GM21825 (cell line): ENCODE measurements at regions not wholly inside any gene's neighbourhood (a gene's known extent, or its start where the extent isn't known, plus 50 kb on each side); places are given as distances from the start of the nearest gene placed in this dataset.

Source experiments
- ATAC-seq: cut with Tn5 transposase; IDR thresholded peaks from one replicate; pipeline ENCODE4 v1.9.1; 2021; ENCODE audit warnings: mild to moderate bottlenecking, moderate library complexity; ENCODE audit not compliant: unreplicated experiment

- no peak for ATAC-seq
Observed at GRCh38 chr6:90816764-90817163, 229.9 kb upstream of the MAP3K7 start.

DNA sequence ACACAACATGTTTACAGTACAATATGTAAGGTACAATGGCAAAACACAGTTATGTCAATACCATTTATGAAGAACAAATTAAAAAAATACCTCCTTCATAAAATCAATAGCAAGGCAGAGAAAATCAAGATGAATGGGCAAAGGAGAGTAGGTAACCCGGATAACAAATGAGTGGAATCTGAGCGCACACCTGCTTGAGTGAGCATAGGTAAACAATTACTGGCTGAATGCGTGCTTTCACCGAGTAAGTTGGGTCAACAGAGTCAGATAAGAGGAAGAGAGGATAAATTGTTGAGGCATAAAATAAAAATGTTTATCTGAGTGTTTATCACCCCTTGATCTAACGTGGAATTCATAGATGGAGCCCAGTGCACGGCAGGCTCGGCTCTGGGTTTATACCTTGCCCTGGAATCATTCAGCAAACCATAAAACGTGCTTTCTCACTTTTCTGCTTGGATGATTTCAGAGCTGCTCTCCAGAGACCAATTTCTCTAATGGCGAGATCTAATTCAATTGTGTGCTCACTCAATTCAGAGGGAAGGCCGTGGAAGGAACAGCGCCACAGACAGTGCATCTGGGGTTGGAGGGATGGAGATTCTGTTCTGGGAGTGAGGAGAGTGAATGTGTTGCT is 224.8 kb upstream of the MAP3K7 start:
- no peak for ATAC-seq

DNA sequence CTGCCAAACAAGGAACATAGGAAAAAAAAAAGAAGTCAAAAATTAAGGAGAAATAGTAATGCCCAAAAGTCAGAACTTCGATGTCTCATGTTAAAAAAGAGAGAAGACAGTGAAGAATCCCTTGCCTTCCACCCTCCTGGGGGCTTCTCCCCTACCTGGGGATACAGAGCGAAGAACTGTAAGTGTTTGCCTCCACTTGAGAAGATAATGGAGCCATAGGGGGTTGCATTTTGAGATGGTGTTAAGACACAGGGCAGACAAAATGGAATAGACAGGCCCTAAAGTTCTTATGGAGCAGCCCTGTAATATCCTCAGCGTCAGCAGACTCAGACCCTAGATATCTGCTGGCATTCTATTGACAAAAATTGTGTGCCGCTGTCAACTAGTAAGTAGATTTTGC is 222.2 kb upstream of the MAP3K7 start:
- ATAC-seq, result no peak

DNA sequence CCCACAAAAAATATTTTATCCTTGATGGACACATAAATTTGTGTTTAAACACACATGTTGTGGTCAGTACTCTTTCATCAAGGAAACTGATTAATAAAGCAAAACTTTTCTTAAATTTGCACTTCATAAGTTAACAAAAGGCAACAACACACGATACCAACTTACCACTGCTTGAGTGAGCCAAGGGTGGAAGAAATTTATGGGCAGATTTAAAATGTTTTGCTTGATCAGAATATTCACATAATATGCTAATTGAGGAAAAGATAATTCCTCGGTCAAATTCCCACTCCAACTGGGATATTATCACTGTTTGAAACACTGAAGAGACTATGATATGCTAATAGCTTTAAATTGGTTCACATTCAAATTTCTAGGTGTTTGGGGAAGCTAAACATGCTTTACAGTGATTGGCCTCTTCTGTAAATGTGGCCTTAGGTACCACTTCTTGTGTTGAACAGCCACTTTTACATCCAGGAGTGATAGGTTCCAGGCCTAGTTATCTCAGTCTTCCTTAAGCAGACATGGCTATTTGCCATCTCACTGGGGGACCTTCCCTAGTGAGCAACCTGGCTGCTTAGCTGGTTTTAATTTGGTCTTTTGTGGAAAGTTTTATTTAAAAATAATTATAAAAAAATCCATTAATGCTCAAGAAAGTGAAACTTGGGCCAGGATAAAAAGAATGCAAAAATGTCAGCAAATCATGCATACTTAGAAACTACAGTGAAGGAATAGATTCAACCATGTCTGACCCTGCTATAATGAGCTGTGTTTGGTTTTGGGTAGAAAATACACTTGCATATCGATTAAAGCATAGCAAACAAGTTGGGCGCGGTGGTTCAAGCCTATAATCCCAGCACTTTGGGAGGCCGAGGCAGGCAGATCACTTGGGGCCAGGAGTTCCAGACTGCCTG is 221.2 kb upstream of the MAP3K7 start:
- ATAC-seq, result no peak

GRCh38 chr6:90805619-90806155 is 218.8 kb upstream of the MAP3K7 start:
- ATAC-seq, result no peak

- ATAC-seq, result no peak
Observed at GRCh38 chr6:90803956-90804355, 217.1 kb upstream of the MAP3K7 start.

DNA sequence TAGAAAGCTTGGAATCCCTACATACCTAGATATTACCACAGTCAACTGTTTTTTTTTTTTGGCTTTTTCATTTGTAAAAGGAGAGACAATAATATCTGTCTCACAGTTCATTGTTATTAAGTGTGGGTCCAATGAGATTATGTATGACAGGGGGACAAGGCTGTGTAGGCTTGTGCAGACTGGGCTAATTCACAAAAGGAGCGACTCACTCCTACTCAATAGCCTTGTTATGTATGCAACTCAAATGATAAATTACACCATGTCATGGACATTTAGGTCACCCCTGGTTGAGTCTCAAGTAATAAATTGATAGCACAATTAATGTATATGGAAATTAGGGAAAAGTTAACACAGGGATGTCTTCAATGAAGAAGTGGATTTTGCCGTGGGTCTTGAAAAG is 208.2 kb upstream of the MAP3K7 start:
- ATAC-seq, result no peak

DNA sequence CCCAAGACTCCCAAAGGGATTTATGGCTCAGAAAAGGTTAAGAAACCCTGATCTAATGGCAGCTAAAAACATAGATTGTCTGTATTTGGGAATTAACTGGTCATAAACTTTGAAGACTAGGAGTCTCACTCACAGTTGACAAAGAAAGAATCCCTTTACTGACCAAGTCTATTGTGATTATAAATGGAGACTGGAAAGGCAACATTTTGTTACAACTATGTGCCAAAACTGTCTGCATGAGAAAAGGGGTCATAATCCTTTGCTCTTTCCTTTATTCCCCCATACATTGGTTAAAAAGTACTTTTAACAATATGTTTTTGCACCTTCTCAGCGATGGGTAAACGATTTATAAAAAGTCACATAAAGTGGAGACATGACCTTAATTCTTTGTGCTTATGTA is 206.9 kb upstream of the MAP3K7 start:
- ATAC-seq, result no peak

- ATAC-seq, result no peak
Observed at GRCh38 chr6:90790696-90791095, 203.8 kb upstream of the MAP3K7 start.

DNA sequence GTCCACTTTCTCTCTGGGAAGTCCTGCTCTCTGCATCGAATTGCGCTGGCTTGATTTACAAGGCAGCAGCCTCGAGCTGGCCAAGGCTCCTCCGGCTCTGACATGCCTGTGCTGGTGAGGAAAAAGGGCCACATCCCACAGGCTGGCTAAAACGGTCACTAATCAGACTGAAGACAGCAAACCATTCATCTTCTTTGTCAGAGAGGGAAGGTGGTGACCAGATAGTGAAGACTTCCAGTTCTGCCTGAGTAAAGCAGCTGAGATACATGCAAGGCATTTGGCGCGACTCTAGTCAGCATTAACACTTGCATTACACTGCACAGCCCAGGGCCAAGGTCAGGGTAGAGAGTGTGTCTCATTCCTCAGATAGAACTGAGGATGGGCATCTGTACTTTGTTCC is 203.2 kb upstream of the MAP3K7 start:
- ATAC-seq, result no peak

DNA sequence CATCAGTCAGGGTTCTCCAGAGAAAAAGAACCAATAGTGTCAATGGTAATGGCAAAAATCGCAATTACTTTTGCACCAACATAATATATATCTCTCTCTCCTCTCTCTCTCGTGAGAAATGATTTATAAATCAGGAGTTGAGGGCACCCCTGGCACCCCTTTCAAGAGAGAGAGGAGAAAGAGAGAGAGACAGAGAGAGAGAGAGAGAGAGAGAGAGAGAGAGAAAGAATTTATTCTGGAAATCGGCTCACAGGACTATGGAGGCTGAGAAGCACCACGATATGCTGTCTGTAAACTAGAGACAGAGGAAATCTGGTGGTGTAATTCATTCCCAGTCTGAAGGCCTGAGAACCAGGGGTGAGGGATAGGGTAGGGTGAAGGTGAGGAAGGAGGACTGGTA is 201.9 kb upstream of the MAP3K7 start:
- no peak for ATAC-seq

GRCh38 chr6:90787446-90787845 is 200.6 kb upstream of the MAP3K7 start:
- no peak for ATAC-seq

DNA sequence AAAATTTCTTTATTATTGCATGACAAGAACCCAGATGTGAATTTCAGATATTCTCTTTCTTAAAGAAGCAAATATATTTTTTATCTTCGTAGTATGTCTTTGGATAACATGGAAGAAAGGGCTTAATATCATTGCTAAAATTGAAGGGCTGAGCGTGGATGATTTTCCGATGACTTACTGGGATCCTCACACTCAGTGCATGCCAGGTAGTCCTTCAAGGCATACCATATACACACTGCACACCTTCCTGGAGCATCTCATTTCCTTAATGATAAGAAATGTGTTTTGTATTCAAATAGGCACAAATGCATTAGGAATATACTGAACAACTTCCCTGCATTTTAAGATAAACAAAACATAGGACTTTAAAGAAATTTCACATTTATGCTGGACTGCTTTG is 193.9 kb upstream of the MAP3K7 start:
- no peak for ATAC-seq

- no peak for ATAC-seq
Observed at GRCh38 chr6:90780141-90780540, 193.3 kb upstream of the MAP3K7 start.

GRCh38 chr6:90778417-90779203 is 191.7 kb upstream of the MAP3K7 start:
- no peak for ATAC-seq

- ATAC-seq, result no peak
Observed at GRCh38 chr6:90770778-90771177, 183.9 kb upstream of the MAP3K7 start.

DNA sequence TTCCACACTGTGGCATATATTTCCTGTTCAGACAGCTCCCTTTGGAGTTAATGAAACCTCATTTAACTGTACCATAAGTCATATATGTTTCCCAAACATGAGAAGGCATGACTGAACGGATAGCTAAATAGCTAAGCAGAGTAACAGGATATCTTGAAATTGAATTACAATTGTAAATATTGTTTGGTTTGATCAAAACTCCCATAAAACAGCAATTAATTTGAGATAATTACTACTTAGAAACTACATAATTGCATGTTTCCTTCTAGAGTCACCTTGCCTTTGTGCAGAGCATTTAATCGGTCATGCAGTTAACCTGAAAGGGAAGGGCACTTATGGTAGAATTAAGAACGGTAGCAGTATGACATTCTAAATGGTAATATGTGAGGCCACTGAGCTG is 179.0 kb upstream of the MAP3K7 start:
- ATAC-seq, result no peak

DNA sequence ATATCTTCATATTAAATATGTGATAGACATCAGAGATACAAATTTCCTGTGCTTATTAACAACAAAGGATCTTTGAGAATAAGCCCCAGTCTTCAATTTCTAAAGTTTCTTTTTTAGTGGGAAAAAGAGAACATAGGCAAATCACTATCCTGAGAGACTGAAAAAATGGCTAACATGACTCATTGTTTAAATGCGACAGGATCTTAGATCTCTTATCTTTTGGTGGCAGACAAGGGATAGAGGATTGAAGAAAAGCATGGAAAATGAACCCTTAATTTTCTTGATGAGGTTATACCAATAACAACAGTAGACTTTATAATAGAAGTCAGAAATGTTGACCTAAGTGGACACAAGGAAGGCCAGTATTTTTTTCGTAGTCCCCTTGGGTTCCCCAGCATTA is 178.6 kb upstream of the MAP3K7 start:
- ATAC-seq, result no peak

GRCh38 chr6:90764001-90764400 is 177.1 kb upstream of the MAP3K7 start:
- no peak for ATAC-seq

- no peak for ATAC-seq
Observed at GRCh38 chr6:90759664-90760063, 172.8 kb upstream of the MAP3K7 start.

DNA sequence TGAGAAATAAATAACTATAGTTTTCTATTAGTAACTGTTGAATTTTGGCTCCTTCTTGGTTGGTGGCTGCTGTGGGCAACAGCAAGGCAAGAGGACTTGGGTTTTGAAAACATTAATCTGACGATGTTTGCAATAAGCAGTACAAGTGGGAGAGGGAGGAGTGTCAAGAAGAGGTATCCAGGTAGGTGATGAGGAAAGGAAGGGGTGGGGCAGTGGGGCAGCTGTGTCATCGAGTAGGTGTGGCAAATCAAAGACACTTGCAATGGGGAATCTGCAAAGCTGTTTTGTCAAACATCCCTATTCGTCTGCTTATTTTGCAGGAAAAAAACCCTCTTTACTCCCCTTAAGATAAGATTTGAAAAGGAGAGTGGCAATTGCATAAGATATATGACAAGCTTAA is 171.9 kb upstream of the MAP3K7 start:
- ATAC-seq, result no peak
